ENCODE measurements at regions not wholly inside any gene's neighbourhood (a gene's known extent, or its start where the extent isn't known, plus 50 kb on each side); places are given as distances from the start of the nearest gene placed in this dataset.

DNA sequence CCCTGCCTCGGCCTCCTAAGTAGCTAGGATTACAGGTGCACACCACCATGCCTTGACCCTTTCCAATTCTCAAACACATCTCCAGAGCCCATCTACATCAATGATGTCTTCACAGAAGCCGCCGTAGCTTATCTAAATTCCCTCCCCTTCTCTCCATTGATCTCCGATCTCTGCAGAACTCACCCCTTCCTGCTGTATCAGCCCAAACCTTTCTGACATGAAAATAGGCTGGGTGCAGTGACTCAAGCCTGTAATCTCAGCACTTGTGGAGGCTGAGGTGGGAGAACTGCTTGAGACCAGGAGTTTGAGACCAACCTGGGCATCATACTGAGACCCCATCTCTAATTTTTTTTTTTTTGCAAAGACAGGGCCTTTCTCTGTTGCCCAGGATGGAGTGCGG is 406.6 kb upstream of the AMELY start:
- TF ChIP-seq, protein P1, sequence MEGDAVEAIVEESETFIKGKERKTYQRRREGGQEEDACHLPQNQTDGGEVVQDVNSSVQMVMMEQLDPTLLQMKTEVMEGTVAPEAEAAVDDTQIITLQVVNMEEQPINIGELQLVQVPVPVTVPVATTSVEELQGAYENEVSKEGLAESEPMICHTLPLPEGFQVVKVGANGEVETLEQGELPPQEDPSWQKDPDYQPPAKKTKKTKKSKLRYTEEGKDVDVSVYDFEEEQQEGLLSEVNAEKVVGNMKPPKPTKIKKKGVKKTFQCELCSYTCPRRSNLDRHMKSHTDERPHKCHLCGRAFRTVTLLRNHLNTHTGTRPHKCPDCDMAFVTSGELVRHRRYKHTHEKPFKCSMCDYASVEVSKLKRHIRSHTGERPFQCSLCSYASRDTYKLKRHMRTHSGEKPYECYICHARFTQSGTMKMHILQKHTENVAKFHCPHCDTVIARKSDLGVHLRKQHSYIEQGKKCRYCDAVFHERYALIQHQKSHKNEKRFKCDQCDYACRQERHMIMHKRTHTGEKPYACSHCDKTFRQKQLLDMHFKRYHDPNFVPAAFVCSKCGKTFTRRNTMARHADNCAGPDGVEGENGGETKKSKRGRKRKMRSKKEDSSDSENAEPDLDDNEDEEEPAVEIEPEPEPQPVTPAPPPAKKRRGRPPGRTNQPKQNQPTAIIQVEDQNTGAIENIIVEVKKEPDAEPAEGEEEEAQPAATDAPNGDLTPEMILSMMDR (IDR thresholded peaks at IDR 0.05): no peak
- TF ChIP-seq POLR2A (IDR thresholded peaks at IDR 0.05): no peak
